ENCODE measurements at regions not wholly inside any gene's neighbourhood (a gene's known extent, or its start where the extent isn't known, plus 50 kb on each side); places are given as distances from the start of the nearest gene placed in this dataset.

DNA sequence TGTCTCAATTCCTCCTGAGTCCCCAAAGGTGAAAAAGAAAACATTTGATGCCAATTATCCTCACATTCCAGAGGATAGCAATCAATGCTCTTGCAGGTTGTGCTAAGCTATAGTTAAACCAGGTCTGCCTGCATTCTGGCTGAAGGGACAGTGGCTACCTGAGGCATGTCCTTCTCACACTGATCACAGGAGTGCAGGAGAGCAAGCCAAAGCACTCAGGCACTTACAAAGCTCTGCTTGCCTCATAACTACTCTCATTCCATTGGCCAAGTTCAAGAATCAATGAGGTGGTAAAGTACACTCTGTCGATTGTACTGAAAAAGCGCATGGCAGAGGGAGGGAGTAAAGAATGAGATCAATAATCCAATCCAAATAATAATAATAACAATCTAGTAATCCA, 342.0 kb upstream of the PPP2R3A start:
- H3K4me2 ChIP-seq (ENCODE audit: low read depth, low read length, poor library complexity, severe bottlenecking): no peak overlapping the region
- no peak overlapping the region for H3K9ac ChIP-seq (ENCODE audit: low read depth, low read length, poor library complexity, severe bottlenecking)
- H4K20me1 ChIP-seq (ENCODE audit: insufficient read depth, low read length, poor library complexity, severe bottlenecking): no peaks in the 10 kb centered on the region
- H3K4me1 ChIP-seq (ENCODE audit: insufficient read depth, low read length, poor library complexity, severe bottlenecking): no peaks in the 10 kb centered on the region
- H3K9me3 ChIP-seq (ENCODE audit: insufficient read depth, low read depth, low read length): no peaks in the 10 kb centered on the region
- no peaks in the 10 kb centered on the region for H3K27me3 ChIP-seq (ENCODE audit: insufficient read depth, low read length, poor library complexity, severe bottlenecking)
- TF ChIP-seq EZH2phosphoT487 (IDR thresholded peaks at IDR 0.05; ENCODE audit: borderline replicate concordance): no peak
- TF ChIP-seq, protein P1, sequence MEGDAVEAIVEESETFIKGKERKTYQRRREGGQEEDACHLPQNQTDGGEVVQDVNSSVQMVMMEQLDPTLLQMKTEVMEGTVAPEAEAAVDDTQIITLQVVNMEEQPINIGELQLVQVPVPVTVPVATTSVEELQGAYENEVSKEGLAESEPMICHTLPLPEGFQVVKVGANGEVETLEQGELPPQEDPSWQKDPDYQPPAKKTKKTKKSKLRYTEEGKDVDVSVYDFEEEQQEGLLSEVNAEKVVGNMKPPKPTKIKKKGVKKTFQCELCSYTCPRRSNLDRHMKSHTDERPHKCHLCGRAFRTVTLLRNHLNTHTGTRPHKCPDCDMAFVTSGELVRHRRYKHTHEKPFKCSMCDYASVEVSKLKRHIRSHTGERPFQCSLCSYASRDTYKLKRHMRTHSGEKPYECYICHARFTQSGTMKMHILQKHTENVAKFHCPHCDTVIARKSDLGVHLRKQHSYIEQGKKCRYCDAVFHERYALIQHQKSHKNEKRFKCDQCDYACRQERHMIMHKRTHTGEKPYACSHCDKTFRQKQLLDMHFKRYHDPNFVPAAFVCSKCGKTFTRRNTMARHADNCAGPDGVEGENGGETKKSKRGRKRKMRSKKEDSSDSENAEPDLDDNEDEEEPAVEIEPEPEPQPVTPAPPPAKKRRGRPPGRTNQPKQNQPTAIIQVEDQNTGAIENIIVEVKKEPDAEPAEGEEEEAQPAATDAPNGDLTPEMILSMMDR (conservative IDR thresholded peaks at IDR 0.05; ENCODE audit: low read length): no peak
- H3K4me3 ChIP-seq (ENCODE audit: low read length, poor library complexity, severe bottlenecking): no peak overlapping the region
- no peaks in the 10 kb centered on the region for H3K36me3 ChIP-seq (ENCODE audit: insufficient read depth, low read length)
- H3K79me2 ChIP-seq (ENCODE audit: insufficient read depth, low read length): no peaks in the 10 kb centered on the region
- H3F3A ChIP-seq (ENCODE audit: low read depth): no peaks in the 10 kb centered on the region
- no peak overlapping the region for H2AFZ ChIP-seq (ENCODE audit: low read length)
- H3K9me2 ChIP-seq (replicated peaks; ENCODE audit: low read depth, low read length): no peaks in the 10 kb centered on the region

- Histone ChIP-seq H3K79me2 (ENCODE audit: insufficient read depth, low read length) (no peaks in the 10 kb centered on the region), H3K9ac (ENCODE audit: low read depth, low read length, poor library complexity, severe bottlenecking) (no peak overlapping the region), H3K27me3 (ENCODE audit: insufficient read depth, low read length, poor library complexity, severe bottlenecking) (no peaks in the 10 kb centered on the region), H3K36me3 (ENCODE audit: insufficient read depth, low read length) (no peaks in the 10 kb centered on the region), H3K4me2 (ENCODE audit: low read depth, low read length, poor library complexity, severe bottlenecking) (no peak overlapping the region), H3K9me3 (ENCODE audit: insufficient read depth, low read depth, low read length) (no peaks in the 10 kb centered on the region), H3K9me2 (replicated peaks; ENCODE audit: low read depth, low read length) (no peaks in the 10 kb centered on the region), H2AFZ (ENCODE audit: low read length) (no peak overlapping the region), H3F3A (ENCODE audit: low read depth) (no peaks in the 10 kb centered on the region), H3K4me1 (ENCODE audit: insufficient read depth, low read length, poor library complexity, severe bottlenecking) (no peaks in the 10 kb centered on the region), H3K4me3 (ENCODE audit: low read length, poor library complexity, severe bottlenecking) (no peak overlapping the region), H4K20me1 (ENCODE audit: insufficient read depth, low read length, poor library complexity, severe bottlenecking) (no peaks in the 10 kb centered on the region)
- no peak for TF ChIP-seq EZH2phosphoT487 (IDR thresholded peaks at IDR 0.05; ENCODE audit: borderline replicate concordance)
- TF ChIP-seq, protein P1 (conservative IDR thresholded peaks at IDR 0.05; ENCODE audit: low read length): no peak
Observed at GRCh38 chr3:135627057-135627456, 338.5 kb upstream of the PPP2R3A start.

- H3K4me2 ChIP-seq (ENCODE audit: low read depth, low read length, poor library complexity, severe bottlenecking): no peak overlapping the region
- H3K9me3 ChIP-seq (ENCODE audit: insufficient read depth, low read depth, low read length): no peaks in the 10 kb centered on the region
- H3K9ac ChIP-seq (ENCODE audit: low read depth, low read length, poor library complexity, severe bottlenecking): no peak overlapping the region
- H3K27me3 ChIP-seq (ENCODE audit: insufficient read depth, low read length, poor library complexity, severe bottlenecking): no peaks in the 10 kb centered on the region
- no peaks in the 10 kb centered on the region for H4K20me1 ChIP-seq (ENCODE audit: insufficient read depth, low read length, poor library complexity, severe bottlenecking)
- H3F3A ChIP-seq (ENCODE audit: low read depth): no peaks in the 10 kb centered on the region
- no peaks in the 10 kb centered on the region for H3K36me3 ChIP-seq (ENCODE audit: insufficient read depth, low read length)
- no peaks in the 10 kb centered on the region for H3K4me1 ChIP-seq (ENCODE audit: insufficient read depth, low read length, poor library complexity, severe bottlenecking)
- no peak for TF ChIP-seq EZH2phosphoT487 (IDR thresholded peaks at IDR 0.05; ENCODE audit: borderline replicate concordance)
- TF ChIP-seq, protein P1 (conservative IDR thresholded peaks at IDR 0.05; ENCODE audit: low read length): no peak
- no peak overlapping the region for H3K4me3 ChIP-seq (ENCODE audit: low read length, poor library complexity, severe bottlenecking)
- no peaks in the 10 kb centered on the region for H3K79me2 ChIP-seq (ENCODE audit: insufficient read depth, low read length)
- H3K9me2 ChIP-seq (replicated peaks; ENCODE audit: low read depth, low read length): no peaks in the 10 kb centered on the region
- H2AFZ ChIP-seq (ENCODE audit: low read length): no peak overlapping the region
Observed at GRCh38 chr3:135629701-135630408, 335.7 kb upstream of the PPP2R3A start.

Measured in Loucy (cell line).